NCI-H1436 (cell line): ENCODE measurements at regions not wholly inside any gene's neighbourhood (a gene's known extent, or its start where the extent isn't known, plus 50 kb on each side); places are given as distances from the start of the nearest gene placed in this dataset.

Source experiments
- DNase-seq: peaks from one replicate; lab custom pipeline; 2025; lab: John Stamatoyannopoulos, UW

DNA sequence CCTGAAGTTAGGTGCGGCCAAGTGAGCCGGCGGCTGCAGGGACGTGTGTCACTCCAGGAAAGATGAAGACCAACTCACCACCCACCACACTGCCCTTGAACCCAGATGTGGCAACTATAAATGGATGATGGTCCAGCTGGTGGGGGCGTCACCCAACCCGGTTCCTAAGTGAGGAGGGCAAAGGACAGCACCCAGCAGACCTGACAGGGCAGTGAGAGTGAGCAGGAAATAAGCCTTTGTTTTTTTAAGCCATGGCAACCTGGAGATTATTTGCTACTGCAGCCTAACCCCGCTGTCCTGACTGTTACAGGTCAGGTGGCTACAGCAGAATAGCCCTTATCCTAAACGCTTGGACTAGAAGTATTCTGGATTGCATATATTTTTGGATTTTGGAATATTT is 228.9 kb downstream of the CTTN start:
- no peak for DNase-seq

GRCh38 chr11:70628176-70628854 is 230.0 kb downstream of the CTTN start:
- DNase-seq: no peak

- DNase-seq: peak; percentile 56
Observed at GRCh38 chr11:70628855-70629844, 230.8 kb downstream of the CTTN start.

- no peak for DNase-seq
Observed at GRCh38 chr11:70630068-70630467, 231.7 kb downstream of the CTTN start.

DNA sequence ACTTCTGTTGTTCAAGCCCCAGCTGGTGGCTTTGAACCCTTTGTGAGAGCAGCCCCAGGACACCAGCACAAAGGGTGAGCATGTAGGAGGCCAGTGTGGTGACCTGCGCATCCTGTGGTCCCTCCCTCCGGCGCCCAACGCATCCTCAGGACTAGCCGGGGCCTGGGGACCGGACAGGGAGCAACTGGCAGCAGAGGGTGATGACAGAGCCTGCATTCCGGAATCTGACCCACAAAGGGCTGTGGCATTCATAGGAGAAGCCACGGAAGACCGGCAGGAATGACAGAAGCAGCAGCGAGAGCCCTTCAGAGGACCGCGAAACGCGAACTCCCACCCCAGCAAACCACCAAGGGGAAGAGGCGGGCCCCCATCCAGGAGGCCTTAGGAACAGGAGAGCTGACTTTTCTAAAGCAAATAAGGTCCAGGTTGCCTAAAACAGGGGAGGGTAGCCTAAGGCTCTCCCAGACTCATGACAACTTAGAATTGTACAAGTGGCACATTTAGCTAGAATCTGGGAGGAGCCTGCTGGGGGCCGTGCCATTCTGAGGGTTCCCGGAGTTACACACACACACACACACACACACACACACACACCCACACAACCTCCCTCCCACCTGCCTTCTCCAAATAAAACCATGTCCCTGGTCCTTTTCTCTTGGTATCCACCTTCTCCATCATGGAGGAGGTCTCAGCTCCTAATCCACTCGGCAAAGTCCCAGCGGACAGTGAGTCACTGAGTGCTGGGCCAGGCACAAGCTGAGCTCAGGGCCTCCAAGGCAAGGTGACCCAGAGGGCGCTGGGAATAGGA is 232.7 kb downstream of the CTTN start:
- DNase-seq: no peak

GRCh38 chr11:70631624-70632047 is 233.3 kb downstream of the CTTN start:
- no peak for DNase-seq

GRCh38 chr11:70633610-70634009 is 235.3 kb downstream of the CTTN start:
- no peak for DNase-seq

DNA sequence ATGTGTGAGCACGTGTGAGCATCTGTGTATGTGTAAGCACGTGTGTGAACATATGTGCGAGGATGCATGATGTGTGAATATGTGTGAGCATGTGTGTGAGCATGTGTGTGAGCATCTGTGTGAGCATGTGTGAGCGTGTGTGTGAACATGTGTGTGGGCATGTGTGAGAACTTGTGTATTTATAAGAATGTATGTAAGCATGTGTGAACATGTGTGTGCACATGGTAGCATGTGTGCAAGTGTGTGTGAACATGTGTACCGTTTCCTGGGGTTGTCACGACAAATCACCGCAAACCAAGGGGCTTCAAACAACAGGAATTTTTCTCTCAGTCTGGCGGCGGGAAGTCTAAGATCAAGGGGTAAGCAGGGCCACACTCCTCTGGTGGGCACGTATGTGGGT is 238.3 kb downstream of the CTTN start:
- DNase-seq: no peak

- DNase-seq: no peak
Observed at GRCh38 chr11:70637186-70637800, 239.0 kb downstream of the CTTN start.

- no peak for DNase-seq
Observed at GRCh38 chr11:70637949-70638583, 239.7 kb downstream of the CTTN start.

GRCh38 chr11:70640408-70640807 is 242.1 kb downstream of the CTTN start:
- no peak for DNase-seq

DNA sequence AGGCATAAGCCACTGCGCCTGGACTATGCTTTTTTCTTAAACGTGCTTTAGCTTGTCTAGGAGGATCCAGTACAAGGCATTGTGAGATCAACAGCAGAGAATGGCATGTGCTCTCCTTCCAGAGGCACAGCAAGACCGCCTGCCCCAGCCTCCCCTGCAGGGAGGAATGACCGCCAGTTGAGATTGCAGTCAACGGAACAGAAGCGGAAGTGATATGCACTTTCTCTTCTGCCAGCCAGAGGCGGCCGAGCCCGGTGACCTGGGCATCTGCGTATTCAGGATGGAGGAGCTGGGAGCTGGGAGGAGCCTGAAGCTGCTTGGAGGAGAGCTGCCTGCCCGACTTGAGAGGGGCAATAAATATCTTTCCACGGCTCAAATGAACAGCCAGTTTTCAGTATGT is 243.0 kb downstream of the CTTN start:
- no peak for DNase-seq

GRCh38 chr11:70642266-70642665 is 243.9 kb downstream of the CTTN start:
- DNase-seq: no peak

DNA sequence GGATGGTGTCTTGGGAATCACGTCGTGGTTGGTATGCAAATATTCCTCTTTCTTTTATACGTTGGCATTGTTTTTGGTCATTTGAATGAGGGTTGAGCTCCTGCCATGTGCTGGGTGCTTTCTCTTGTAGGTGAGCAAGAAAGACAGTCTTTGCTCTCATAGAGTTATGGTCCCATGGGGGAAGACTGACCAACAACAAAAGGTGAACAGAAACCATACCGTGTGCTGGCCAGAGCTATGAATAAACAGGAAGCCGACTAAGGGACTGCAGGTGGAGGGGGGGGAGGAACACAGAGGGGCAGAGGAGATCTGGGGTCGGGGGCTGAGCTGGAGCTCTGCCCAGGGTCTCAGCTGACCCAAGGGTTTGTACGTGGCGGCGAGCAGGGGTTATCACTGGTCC is 245.3 kb downstream of the CTTN start:
- no peak for DNase-seq

DNA sequence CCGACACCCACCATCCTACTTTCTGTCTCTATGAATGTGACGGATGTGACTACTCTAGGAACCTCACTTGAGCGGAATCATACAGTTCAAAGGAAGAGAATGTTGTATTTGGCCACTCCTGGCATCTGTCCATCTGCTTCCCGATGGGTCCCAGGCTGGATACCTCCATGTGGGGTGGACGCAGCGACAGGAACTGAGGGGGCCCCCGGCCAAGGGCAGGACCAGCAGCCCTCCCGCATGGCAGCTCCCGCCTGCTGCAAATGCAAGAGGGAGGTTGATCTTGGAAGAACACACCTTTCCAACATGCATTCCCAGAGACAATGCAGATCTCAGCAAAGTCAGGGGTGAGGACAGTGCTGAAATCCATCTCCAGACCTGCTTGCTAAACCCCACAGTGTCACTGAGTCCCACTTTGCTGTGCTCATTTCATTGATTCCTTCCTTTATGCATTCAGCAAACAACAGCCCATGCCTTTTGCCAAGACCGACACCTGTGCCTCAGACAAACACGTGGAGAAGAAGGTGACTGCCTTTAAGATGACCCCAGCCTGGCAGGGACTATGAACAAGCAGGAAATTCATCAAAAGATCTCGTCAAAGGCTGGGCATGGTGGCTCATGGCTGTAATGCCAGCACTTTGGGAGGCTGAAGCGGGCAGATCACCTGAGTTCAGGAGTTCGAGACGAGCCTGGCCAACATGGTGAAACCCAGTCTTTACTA is 246.2 kb downstream of the CTTN start:
- DNase-seq: no peak

DNA sequence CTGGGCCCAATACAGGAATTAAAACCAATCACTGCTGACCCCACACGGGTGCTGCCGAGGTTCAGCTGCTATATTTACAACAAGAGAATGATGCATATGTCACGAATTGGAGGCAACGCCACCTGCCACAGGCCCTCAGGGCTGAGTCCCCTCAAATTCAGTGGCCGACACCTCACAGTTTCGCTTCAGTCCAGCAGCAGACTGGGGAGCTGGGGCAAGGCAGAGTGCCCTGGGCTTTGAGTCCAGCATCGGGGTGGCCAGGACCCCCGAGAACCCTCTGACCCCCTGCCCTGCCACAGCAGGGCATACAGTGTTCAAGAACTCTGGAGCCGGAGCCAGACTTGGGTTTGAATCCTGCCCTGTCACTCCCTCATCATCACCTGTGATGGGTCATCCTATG is 247.2 kb downstream of the CTTN start:
- DNase-seq: no peak

GRCh38 chr11:70646272-70647049 is 248.1 kb downstream of the CTTN start:
- DNase-seq: no peak

DNA sequence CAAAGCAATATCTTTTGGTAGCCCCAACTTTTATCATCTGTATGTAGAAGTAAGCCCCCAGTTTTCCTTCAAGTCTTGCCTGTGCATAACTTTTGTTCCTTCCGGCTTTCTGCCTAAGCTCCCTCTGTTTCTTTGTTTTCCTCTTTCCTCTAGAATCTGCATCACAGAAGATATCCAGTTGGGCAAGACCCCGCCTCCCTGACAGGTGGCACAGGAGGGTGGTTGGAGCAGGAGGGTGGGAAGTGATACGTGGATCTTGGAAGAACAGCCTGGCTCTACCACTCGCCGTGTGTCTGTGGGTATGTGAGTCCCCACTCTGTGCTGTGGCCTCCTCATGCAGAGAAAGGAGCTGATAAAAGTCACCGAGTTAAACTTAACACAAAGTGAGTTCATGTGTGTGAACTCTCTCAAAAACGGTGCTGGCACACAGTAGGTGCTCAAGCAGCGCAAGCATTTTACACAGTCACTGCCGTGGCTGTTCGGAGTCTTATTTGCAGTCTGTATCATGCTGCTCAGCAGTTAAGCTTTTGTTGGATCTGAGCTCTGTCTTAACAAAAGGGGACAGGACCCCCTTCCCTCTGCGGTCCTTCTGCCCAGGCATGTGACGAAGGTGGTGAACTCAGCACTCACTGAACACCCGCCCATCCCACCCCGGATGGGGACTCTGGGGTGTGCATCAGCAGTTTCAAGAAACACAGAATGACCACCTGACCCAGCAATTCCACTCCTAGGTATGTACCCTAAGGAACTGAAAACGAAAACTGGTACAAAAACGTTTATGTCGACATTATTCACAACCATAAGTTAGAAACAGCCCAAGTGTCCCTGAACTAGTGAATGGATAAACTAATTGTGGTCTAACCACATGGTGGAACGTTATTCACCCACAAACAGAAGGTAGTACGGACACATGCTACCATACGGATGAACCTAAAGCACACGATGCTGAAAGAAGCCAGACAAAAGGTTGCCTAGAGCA is 249.1 kb downstream of the CTTN start:
- DNase-seq: no peak
